ENCODE measurements at regions not wholly inside any gene's neighbourhood (a gene's known extent, or its start where the extent isn't known, plus 50 kb on each side); places are given as distances from the start of the nearest gene placed in this dataset.

DNA sequence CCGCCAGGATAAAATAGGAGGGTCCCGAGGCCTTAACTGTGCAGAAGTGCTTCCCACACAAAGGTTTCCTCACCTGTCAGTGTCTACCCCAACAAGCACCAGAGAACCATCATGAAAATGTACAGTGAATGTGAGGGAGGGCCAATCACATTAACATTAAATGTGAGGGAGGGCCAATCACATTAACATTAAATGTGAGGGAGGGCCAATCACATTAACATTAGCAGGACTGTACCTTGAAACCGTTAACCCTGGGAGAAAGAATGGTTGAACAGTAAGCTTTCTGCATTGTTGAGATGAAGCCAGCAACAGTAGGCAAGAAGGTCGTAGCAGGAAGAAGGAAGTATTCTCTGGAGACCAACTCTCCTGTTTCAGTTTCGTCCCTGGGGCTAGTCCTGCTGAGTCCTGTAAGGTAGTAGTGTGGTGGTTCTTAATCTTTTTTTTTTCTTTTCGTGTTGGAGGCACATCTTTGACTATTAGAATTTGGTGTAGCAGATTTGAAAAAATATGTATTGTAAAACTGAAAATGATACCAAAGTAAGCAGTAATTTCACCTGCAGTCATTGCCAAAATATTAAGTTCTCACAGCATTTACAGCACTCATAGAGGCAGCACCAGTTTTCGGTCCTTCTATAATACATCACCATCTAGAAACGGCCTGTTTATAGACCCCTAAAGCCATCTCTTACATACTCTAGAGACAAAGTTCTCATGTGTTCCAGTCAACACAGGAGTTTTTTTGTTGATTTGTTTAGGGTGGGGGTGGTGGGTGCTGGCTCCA lies 98.6 kb upstream of the PPP2R5A start:
- TF ChIP-seq, protein P1, sequence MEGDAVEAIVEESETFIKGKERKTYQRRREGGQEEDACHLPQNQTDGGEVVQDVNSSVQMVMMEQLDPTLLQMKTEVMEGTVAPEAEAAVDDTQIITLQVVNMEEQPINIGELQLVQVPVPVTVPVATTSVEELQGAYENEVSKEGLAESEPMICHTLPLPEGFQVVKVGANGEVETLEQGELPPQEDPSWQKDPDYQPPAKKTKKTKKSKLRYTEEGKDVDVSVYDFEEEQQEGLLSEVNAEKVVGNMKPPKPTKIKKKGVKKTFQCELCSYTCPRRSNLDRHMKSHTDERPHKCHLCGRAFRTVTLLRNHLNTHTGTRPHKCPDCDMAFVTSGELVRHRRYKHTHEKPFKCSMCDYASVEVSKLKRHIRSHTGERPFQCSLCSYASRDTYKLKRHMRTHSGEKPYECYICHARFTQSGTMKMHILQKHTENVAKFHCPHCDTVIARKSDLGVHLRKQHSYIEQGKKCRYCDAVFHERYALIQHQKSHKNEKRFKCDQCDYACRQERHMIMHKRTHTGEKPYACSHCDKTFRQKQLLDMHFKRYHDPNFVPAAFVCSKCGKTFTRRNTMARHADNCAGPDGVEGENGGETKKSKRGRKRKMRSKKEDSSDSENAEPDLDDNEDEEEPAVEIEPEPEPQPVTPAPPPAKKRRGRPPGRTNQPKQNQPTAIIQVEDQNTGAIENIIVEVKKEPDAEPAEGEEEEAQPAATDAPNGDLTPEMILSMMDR (IDR thresholded peaks at IDR 0.05): no peak
- DNase-seq: peak in 1 of 2 donors; percentile 9
- no peaks in the 10 kb centered on the region for H3K36me3 Mint-ChIP-seq
- no peak overlapping the region for H3K4me3 ChIP-seq (ENCODE audit: low read length)
- H3K4me1 Mint-ChIP-seq: peaks cover 31 to 36% of the 10 kb centered on the region in 2 donors
- intact Hi-C loops (cut with micrococcal nuclease): no loop called here
- H3K4me3 Mint-ChIP-seq: peak overlapping the region; percentile 59
- H3K27ac Mint-ChIP-seq: peak overlapping the region; percentile 35 to 84
- no peaks in the 10 kb centered on the region for H3K9me3 ChIP-seq (ENCODE audit: control insufficient read depth, insufficient read depth, low read length)
- 52% methylated on average over 8 of the region's 8 CpGs for WGBS (ENCODE audit: insufficient coverage)
- no peaks in the 10 kb centered on the region for H3K27me3 Mint-ChIP-seq (ENCODE audit: low read depth in 2 of 2)
- peak overlapping the region; percentile 41 for H3K27ac ChIP-seq (ENCODE audit: low read length)
- no peaks in the 10 kb centered on the region for H3K9me3 Mint-ChIP-seq
- no peaks in the 10 kb centered on the region for H3K36me3 ChIP-seq (ENCODE audit: control insufficient read depth, insufficient read depth, low read length)
- peak; percentile 74 to 82 (median 79) for ATAC-seq
- H3K4me1 ChIP-seq (ENCODE audit: control insufficient read depth, insufficient read depth, low read length): peaks cover 31% of the 10 kb centered on the region
- no peaks in the 10 kb centered on the region for H3K27me3 ChIP-seq (ENCODE audit: control insufficient read depth, insufficient read depth, low read length)

DNA sequence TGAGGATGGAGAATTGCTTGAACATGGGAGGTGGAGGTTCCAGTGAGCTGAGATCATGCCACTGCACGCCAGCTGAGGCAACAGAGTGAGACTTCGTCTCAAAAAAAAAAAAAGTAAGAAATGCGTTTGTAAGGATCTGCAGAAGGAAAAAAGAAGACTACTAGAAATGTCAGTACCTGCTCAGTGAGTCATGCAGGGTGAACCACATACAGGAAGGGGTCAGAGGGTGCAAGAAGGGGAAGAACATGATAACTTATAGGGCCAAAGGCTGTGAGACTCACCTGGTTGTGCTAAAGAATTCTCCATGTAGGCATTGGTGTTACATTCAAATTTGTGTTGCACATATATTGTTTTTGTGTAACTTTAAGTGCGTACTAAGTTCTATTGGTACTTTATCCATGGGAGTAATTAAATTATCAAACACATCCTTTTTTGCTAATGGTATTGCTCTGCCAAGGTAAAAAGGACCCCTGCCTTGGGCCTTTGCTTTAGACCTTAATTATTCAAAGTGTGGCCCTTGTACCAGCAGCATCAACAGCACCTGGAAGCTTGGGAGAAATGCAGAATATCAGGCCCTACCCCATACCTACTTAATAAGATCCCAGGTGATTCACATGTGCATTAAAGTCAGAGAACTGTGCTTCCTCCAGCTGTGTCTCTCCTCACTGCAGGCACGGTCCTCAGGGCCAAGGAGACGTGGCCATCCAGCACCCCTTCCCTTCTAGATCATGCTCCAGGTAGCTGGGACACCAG lies 96.4 kb upstream of the PPP2R5A start:
- peak; percentile 54 to 81 (median 78) for ATAC-seq
- no peaks in the 10 kb centered on the region for H3K9me3 Mint-ChIP-seq
- no peaks in the 10 kb centered on the region for H3K36me3 ChIP-seq (ENCODE audit: control insufficient read depth, insufficient read depth, low read length)
- H3K27ac Mint-ChIP-seq: no peak overlapping the region
- intact Hi-C loops (cut with micrococcal nuclease): no loop called here
- TF ChIP-seq, protein P1 (IDR thresholded peaks at IDR 0.05): no peak
- no peaks in the 10 kb centered on the region for H3K27me3 ChIP-seq (ENCODE audit: control insufficient read depth, insufficient read depth, low read length)
- peaks cover 31% of the 10 kb centered on the region for H3K4me1 ChIP-seq (ENCODE audit: control insufficient read depth, insufficient read depth, low read length)
- DNase-seq: peak in 1 of 2 donors; percentile 45
- no peaks in the 10 kb centered on the region for H3K9me3 ChIP-seq (ENCODE audit: control insufficient read depth, insufficient read depth, low read length)
- no peak overlapping the region for H3K4me3 ChIP-seq (ENCODE audit: low read length)
- H3K36me3 Mint-ChIP-seq: no peaks in the 10 kb centered on the region
- no peaks in the 10 kb centered on the region for H3K27me3 Mint-ChIP-seq (ENCODE audit: low read depth in 2 of 2)
- peaks cover 31 to 36% of the 10 kb centered on the region in 2 donors for H3K4me1 Mint-ChIP-seq
- H3K4me3 Mint-ChIP-seq: peak overlapping the region; percentile 2
- no peak overlapping the region for H3K27ac ChIP-seq (ENCODE audit: low read length)
- 51% methylated on average over 5 of the region's 6 CpGs for WGBS (ENCODE audit: insufficient coverage)

DNA sequence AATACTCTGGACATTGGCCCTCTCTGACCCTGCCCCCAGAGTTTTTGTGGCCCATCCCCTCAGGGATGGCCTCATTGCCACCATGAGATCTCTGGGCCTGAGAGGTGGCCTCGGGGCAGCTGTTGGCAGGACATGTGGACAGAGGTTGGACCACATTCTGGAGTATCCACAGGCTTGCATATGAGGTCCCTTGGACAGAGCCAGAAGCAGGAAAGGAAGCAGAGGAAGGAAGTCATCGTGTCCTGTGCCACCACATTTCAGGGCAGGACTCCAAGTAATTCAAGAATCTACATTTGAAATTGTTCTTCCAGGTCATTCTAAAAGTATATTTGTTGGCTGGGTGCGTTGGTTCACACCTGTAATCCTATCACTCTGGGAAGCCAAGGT lies 95.9 kb upstream of the PPP2R5A start:
- H3K27ac Mint-ChIP-seq: no peak overlapping the region
- no peaks in the 10 kb centered on the region for H3K27me3 Mint-ChIP-seq (ENCODE audit: low read depth in 2 of 2)
- Histone ChIP-seq H3K4me3 (ENCODE audit: low read length) (no peak overlapping the region), H3K36me3 (ENCODE audit: control insufficient read depth, insufficient read depth, low read length) (no peaks in the 10 kb centered on the region), H3K9me3 (ENCODE audit: control insufficient read depth, insufficient read depth, low read length) (no peaks in the 10 kb centered on the region), H3K27me3 (ENCODE audit: control insufficient read depth, insufficient read depth, low read length) (no peaks in the 10 kb centered on the region), H3K27ac (ENCODE audit: low read length) (no peak overlapping the region), H3K4me1 (ENCODE audit: control insufficient read depth, insufficient read depth, low read length) (peaks cover 31% of the 10 kb centered on the region)
- WGBS (ENCODE audit: insufficient coverage): 79% methylated on average over 3 of the region's 3 CpGs
- H3K9me3 Mint-ChIP-seq: peaks cover 0 to under 1% of the 10 kb centered on the region in 2 donors
- no peaks in the 10 kb centered on the region for H3K36me3 Mint-ChIP-seq
- no peak for ATAC-seq
- peaks cover 31 to 36% of the 10 kb centered on the region in 2 donors for H3K4me1 Mint-ChIP-seq
- DNase-seq: no peak
- TF ChIP-seq, protein P1 (IDR thresholded peaks at IDR 0.05): no peak
- intact Hi-C loops (cut with micrococcal nuclease): no loop called here
- no peak overlapping the region for H3K4me3 Mint-ChIP-seq
